Esophagus squamous epithelium (tissue), 5 donors: ENCODE measurements at regions not wholly inside any gene's neighbourhood (a gene's known extent, or its start where the extent isn't known, plus 50 kb on each side); places are given as distances from the start of the nearest gene placed in this dataset.
"Not testable (repeated sequence)": the region's sequence is repeated elsewhere in the genome, so short reads cannot be mapped to it uniquely, and the experiment has no call there.

Experiments used
- DNase-seq: peaks from one replicate; lab custom pipeline; 2025; lab: John Stamatoyannopoulos, UW
- H3K27ac ChIP-seq, 4 donors: fragments of 200-600 bp; sonication (generic); one replicate each; pipeline ENCODE4 v1.5.1; 2016 to 2019; ENCODE audit warnings: mild to moderate bottlenecking in 1 of 4
- H3K27me3 ChIP-seq, 4 donors: fragments of 200-600 bp; sonication (generic); 1 replicate in 3 of 4; 2 replicates in 1 of 4; pipeline versions ENCODE4 v1.5.1 to v1.6.0; 2017 to 2021; ENCODE audit warnings: antibody characterized with exemption in 1 of 4
- H3K36me3 ChIP-seq, 3 donors: fragments of 200-600 bp; sonication (generic); one replicate each; pipeline ENCODE4 v1.5.1; 2016 to 2019
- H3K4me1 ChIP-seq, 3 donors: fragments of 200-600 bp; sonication (generic); one replicate each; pipeline ENCODE4 v1.5.1; 2017 to 2019
- H3K4me3 ChIP-seq, 4 donors: fragments of 200-600 bp; sonication (generic); 1 replicate in 3 of 4; 2 replicates in 1 of 4; pipeline ENCODE4 v1.5.1; 2016 to 2019; ENCODE audit warnings: mild to moderate bottlenecking in 2 of 4, moderate library complexity in 1 of 4
- H3K9me3 ChIP-seq, 3 donors: fragments of 200-600 bp; sonication (generic); one replicate each; pipeline ENCODE4 v1.5.1; 2016 to 2019
- POLR2A ChIP-seq, 4 donors: fragments of 450-650 bp; IDR thresholded peaks; one replicate each; pipeline ENCODE4 v1.6.1; 2017; ENCODE audit warnings: antibody characterized with exemption in 4 of 4, mild to moderate bottlenecking in 4 of 4, moderate library complexity in 3 of 4
- WGBS, 2 donors: methylation state at CpG; one replicate each; pipeline ENCODE4 v1.1.5; 2018; 5-methylcytosine and 5-hydroxymethylcytosine counted together
- intact Hi-C: fragments of 100-400 bp; cut with DNase I; formaldehyde crosslinking; loops from one replicate; pipeline ENCODE4 v1.15.0; 2022
- TF ChIP-seq, protein P1 (sequence below), 6 experiments: fragments of 450-650 bp in 4 of 6; fragments of 200-600 bp in 2 of 6; sonication (generic) in 2 of 6; IDR thresholded peaks; one replicate each; pipeline ENCODE4 v1.5.1; 2016 to 2019; ENCODE audit warnings: antibody characterized with exemption in 6 of 6, mild to moderate bottlenecking in 4 of 6, moderate library complexity in 4 of 6
- donor health status: DM: yes; HTN: yes; CAD: no.

DNA sequence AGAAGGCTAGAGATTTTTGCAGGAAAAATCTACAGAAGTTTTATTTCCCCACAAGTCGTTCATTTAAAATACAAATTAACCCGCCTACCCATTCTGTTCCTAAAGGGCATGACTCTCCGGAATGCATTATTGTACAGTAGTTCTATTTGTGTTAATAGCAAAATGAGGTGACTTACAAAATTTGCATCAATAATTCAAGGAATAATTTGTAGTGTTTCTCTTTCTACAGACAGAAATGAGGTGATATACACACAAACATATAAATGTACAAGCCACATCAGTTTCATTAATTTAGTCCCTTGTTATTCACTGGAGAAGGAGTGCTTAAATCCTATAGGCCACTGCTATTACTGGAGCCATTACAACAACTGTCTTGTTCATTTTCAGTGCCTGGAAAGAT lies 501.3 kb upstream of the DIAPH2 start:
- Histone ChIP-seq H3K4me3 (no peak overlapping the region), H3K36me3 (no peaks in the 10 kb centered on the region), H3K27me3 (no peaks in the 10 kb centered on the region), H3K9me3 (no peaks in the 10 kb centered on the region), H3K4me1 (no peaks in the 10 kb centered on the region), H3K27ac (no peak overlapping the region)
- DNase-seq: no peak
- TF ChIP-seq, protein P1, sequence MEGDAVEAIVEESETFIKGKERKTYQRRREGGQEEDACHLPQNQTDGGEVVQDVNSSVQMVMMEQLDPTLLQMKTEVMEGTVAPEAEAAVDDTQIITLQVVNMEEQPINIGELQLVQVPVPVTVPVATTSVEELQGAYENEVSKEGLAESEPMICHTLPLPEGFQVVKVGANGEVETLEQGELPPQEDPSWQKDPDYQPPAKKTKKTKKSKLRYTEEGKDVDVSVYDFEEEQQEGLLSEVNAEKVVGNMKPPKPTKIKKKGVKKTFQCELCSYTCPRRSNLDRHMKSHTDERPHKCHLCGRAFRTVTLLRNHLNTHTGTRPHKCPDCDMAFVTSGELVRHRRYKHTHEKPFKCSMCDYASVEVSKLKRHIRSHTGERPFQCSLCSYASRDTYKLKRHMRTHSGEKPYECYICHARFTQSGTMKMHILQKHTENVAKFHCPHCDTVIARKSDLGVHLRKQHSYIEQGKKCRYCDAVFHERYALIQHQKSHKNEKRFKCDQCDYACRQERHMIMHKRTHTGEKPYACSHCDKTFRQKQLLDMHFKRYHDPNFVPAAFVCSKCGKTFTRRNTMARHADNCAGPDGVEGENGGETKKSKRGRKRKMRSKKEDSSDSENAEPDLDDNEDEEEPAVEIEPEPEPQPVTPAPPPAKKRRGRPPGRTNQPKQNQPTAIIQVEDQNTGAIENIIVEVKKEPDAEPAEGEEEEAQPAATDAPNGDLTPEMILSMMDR (IDR thresholded peaks at IDR 0.05): no peak
- no peak for TF ChIP-seq POLR2A (IDR thresholded peaks at IDR 0.05)
- intact Hi-C loops: no loop called here
- WGBS, 2 donors: 64 to 70% methylated on average over 3 of the region's 3 CpGs

DNA sequence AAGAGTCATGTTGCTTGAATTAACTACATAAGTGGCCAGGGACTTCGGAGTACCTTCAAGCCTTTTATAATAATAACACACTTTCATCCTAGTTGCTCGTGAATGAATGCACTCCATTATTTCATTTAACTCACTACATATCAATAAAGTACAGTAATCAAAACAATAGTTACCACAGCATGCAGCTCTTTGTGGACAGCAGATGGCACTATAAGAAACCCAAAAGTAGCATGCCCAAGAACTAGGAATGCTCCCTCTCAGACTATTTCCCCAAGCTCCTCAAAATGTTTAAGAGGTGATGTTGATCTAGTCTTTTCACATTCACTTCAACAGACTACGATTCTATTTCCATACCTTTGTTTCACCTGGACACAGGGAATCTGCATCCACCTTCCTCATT lies 500.8 kb upstream of the DIAPH2 start:
- no peak overlapping the region for H3K27ac ChIP-seq
- H3K27me3 ChIP-seq: no peaks in the 10 kb centered on the region
- no peak overlapping the region for H3K4me3 ChIP-seq
- no peaks in the 10 kb centered on the region for H3K36me3 ChIP-seq
- no peak for TF ChIP-seq POLR2A (IDR thresholded peaks at IDR 0.05)
- TF ChIP-seq, protein P1 (IDR thresholded peaks at IDR 0.05): peak in 2 of 6 experiments; percentile 10 to 31
- intact Hi-C loops: no loop called here
- no peak for DNase-seq
- no peaks in the 10 kb centered on the region for H3K4me1 ChIP-seq
- 36 to 37% methylated on average over 3 of the region's 3 CpGs for WGBS, 2 donors
- H3K9me3 ChIP-seq: no peaks in the 10 kb centered on the region

DNA sequence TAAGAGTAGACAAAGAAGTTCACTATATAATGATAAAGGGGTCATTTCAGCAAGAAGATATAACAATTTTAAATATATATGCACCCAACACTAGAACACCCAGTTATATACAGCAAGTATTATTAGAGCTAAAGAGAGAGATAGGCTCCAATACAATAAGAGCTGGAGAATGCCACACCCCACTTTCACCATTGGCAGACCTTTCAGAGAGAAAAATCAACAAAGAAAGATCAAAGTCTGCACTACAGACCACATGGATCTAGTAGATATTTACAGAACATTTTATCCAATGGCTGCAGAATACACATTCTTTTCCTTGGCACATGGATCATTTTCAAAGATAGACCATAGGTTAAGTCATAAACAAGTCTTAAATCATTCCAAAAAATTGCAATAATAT lies 479.7 kb upstream of the DIAPH2 start:
- no peaks in the 10 kb centered on the region for H3K27me3 ChIP-seq
- no peak overlapping the region for H3K4me3 ChIP-seq
- H3K27ac ChIP-seq: no peak overlapping the region
- H3K9me3 ChIP-seq: no peaks in the 10 kb centered on the region
- no peak for TF ChIP-seq POLR2A (IDR thresholded peaks at IDR 0.05)
- TF ChIP-seq, protein P1 (IDR thresholded peaks at IDR 0.05): no peak
- intact Hi-C loops: no loop called here
- DNase-seq: no peak
- H3K36me3 ChIP-seq: no peaks in the 10 kb centered on the region
- no peaks in the 10 kb centered on the region for H3K4me1 ChIP-seq

DNA sequence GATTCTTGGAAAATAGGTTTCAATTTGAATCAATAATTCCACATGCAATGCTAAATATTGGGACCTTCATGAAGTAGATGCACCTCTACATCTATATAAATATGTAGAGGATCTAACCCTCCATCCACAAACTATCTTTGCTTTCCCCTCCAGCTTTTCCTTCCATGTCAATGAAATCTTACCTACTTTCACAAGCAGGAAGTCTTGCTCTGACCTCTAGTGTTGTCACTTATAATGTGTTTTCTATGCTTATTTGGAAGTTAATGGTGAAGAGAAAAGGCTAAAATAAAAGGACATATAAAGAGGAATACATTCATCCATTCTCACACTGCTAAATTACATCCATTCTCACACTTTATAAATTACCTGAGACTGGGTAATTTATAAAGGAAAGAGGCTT lies 472.7 kb upstream of the DIAPH2 start:
- intact Hi-C loops: no loop called here
- H3K9me3 ChIP-seq: no peaks in the 10 kb centered on the region
- no peak overlapping the region for H3K4me3 ChIP-seq
- H3K27ac ChIP-seq: no peak overlapping the region
- H3K27me3 ChIP-seq: no peaks in the 10 kb centered on the region
- TF ChIP-seq, protein P1 (IDR thresholded peaks at IDR 0.05): no peak
- no peak for TF ChIP-seq POLR2A (IDR thresholded peaks at IDR 0.05)
- H3K4me1 ChIP-seq: no peaks in the 10 kb centered on the region
- no peaks in the 10 kb centered on the region for H3K36me3 ChIP-seq
- DNase-seq: no peak

DNA sequence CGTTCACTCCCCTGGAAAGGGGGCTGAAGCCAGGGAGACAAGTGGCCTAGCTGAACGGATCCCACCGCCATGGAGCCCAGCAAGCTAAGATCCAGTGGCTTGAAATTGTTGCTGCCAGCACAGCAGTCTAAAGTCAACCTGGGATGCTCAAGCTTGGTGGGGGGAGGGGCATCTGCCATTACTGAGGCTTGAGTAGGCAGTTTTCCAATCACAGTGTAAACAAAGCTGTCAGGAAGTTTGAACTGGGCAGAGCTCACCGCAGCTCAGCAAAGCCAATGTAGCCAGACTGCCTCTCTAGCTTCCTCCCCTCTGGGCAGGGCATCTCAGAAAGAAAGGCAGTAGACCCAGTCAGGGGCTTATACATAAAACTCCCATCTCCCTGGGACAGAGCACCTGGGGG lies 470.0 kb upstream of the DIAPH2 start:
- DNase-seq, H3K36me3 ChIP-seq, H3K27me3 ChIP-seq, H3K9me3 ChIP-seq, H3K27ac ChIP-seq, H3K4me3 ChIP-seq, H3K4me1 ChIP-seq, intact Hi-C loops: not testable (repeated sequence)
- WGBS, 2 donors: 74 to 95% methylated on average over 3 of the region's 4 CpGs

DNA sequence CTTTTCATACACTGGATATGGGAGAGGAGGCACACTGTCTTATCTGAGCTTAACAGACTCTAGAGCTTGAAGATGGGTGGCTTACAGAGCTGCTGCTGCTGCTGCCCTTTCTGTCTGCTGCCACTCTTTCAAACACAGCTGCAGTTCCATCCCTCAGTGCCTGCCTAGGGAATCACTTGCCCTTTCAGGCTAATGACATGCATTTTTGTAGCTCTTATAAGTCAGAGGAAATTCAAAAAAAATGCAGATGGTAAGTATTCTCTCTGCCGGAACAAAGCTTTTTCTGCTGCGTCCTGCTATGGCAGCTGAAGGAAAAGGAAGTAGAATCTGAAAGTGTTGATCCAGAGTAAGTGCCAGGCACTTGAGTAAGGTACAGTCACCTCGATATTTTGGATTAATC lies 460.4 kb upstream of the DIAPH2 start:
- Histone ChIP-seq H3K9me3 (no peaks in the 10 kb centered on the region), H3K27me3 (no peaks in the 10 kb centered on the region), H3K4me3 (no peak overlapping the region), H3K4me1 (no peaks in the 10 kb centered on the region), H3K36me3 (no peaks in the 10 kb centered on the region), H3K27ac (no peak overlapping the region)
- 29 to 43% methylated on average over 3 of the region's 3 CpGs for WGBS, 2 donors
- intact Hi-C loops: no loop called here
- TF ChIP-seq, protein P1 (IDR thresholded peaks at IDR 0.05): no peak
- no peak for TF ChIP-seq POLR2A (IDR thresholded peaks at IDR 0.05)
- no peak for DNase-seq
